G401 (cell line): ENCODE measurements at regions not wholly inside any gene's neighbourhood (a gene's known extent, or its start where the extent isn't known, plus 50 kb on each side); places are given as distances from the start of the nearest gene placed in this dataset.
"Not testable (repeated sequence)": the region's sequence is repeated elsewhere in the genome, so short reads cannot be mapped to it uniquely, and the experiment has no call there.

ENCODE experiments used
- DNase-seq: peaks from one replicate; pipeline ENCODE4 v3.0.0-alpha.2; 2015; ENCODE audit warnings: low spot score
- in situ Hi-C: cut with HindIII; loops from 2 replicates; pipeline ENCODE4 v1.10.0; 2016; ENCODE audit warnings: low sequenced_read_pairs, mixed read lengths

DNA sequence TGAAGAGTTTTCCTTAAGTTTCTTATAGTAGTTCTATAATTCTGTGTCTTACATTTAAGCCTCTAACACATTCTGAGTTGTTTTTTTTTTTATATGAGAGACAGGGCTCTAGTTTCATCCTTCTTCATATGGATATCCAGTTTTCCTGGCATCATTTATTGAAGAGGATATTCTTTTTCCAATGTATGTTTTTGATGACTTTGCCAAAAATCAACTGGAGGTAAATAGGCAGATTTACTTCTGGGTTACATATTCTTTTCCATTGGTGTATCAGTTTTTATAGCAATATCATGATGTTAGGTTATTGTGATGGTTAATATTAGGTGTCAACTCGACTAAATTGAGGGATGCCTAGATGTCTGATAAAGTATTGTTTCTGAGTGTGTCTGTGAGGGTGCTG is 650.7 kb upstream of the GRID2 start:
- in situ Hi-C loops = no loop called here
- DNase-seq = no peak

DNA sequence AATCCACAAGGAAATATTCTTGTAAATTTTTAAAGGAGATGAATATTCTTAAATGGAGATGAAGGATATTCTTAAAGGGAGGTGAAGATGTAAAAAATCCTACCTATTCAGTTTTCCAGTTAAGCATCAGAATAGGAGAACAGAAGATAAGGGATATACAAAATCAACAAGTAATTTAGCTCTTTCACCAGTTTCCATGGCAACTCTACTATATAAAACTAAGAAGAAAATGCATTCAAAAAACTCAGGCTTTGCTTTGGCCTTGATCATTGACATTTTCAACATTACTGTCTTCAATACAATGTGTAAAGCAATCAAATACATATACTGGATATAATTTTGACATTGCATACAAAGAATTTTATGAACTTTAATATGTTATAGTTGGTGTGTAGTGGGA is 622.7 kb upstream of the GRID2 start:
- no peak for DNase-seq
- in situ Hi-C loops = no loop called here

DNA sequence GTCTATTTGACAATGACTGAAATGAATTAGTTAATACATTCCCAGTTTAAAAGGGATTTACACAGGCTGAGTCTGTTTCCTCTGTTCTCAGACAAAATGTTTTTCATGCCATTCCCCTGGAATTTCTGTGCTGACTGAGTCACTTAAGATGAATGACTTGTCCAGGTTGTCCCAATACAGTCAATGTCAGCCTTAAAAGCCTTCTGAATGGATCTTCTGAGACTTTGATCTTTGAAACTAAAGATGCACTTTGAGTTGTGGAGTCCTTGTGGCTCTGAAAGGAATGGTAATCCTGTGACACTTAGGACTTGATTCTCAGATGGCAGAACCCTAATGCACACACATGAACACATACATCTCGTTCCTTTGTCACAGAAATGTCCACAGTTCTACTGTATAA is 622.2 kb upstream of the GRID2 start:
- in situ Hi-C loops = no loop called here
- no peak for DNase-seq

DNA sequence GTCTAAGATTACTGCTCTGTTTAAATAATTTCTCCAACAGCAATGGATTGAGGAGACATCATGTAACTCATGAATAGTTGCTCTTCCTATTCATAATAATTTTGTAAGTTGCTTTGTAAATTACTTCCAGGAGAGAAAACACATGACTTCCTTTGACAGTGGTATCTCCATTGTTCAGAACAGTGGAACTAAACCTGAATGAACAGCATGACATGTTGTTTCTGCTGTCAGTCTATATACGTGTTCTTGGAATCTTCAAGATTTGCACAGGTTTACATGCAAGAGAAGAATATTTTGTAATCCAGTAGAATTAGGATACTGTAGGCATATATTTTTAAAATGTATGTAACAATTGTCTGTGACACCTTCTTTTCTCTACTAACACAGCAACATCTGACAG is 618.8 kb upstream of the GRID2 start:
- in situ Hi-C loops = no loop called here

DNA sequence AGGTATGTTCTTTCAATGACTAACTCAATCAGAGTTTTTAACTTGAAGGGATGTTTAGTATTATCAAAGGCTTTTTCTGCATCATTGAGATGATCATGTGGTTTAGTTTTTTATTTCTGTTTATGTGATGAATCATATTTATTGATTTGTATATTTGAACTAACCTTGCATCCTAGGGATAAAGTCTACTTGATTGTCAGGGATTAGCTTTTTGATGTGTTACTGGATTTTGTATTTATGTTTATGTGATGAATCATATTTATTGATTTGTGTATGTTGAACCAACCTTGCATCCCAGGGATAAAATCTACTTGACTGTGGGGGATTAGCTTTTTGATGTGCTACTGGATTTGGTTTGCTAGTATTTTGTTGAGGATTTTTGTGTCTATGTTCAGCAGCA is 615.4 kb upstream of the GRID2 start:
- in situ Hi-C loops = no loop called here
- no peak for DNase-seq

More for the DNA sequence above, 618.8 kb upstream of the GRID2 start:
- no peak for DNase-seq

DNA sequence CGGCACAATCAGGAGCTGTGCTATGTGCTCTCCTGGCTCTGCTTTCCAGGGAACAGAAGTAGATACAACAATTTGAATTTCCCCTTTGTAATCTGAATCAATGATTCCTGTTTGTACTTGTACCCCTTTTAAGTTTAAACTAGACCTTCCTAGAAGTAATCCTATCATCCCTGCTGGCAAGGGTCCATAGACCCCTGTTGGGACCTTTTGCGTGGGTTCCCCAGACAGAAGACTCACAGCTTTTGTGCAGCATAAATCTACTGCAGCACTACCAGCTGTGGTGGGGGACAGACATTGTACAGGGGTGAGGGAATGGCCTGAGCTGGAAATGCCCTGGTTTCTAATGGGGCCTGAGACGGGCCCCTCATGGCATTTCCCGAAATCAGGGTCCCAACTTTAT is 604.1 kb upstream of the GRID2 start:
- in situ Hi-C loops, DNase-seq: not testable (repeated sequence)

DNA sequence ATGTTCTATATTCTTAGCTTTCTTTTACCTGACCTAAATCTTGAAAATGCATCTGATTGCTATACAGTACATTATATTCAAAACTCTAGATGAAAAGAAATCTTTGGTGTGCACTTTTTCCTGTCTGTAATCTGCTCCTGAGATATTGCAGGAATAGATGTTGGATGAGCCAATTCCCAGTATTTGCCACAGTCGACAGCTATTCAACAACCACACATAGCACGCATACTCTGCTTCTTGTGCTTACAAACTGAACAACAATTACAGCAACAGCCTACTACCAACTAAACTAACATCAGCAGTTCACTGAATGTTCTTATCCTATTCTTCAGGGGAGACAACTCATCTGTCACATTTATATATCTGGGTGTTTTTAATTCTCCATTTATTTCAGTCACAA is 573.9 kb upstream of the GRID2 start:
- no peak for DNase-seq
- in situ Hi-C loops = no loop called here

DNA sequence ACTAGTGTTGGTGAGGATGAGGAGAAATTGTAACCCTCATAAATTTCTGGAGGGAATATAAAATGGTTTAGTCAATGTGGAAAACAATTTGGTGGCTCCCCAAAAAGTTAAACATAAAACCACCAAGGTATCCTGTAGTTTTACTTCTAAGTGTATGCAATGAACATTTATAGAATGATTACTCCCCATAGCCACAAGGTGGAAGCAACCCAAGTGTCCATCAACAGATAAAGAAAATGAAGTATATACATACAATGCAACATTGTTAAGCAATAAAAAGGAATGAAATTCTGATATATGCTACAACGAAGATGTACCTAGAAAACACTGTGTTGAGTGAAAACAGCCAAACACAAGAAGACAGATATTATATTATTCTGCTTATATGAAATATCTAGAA is 569.1 kb upstream of the GRID2 start:
- in situ Hi-C loops = no loop called here
- DNase-seq = no peak

DNA sequence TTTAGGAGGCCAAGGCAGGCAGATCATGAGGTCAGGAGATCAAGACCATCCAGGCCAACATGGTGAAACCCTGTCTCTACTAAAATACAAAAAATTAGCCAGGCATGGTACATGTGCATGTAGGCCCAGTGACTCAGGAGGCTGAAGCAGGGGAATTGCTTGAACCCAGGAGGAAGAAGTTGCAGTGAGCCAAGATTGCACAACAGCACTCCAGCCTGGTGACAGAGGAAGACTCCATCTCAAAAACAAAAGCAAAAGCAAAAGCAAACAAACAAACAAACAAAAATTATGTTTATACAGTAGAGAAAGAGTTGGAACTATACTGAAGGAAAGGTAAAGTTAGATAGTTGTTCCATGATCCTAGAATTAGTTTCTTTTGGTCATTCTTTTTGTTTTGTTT is 564.9 kb upstream of the GRID2 start:
- DNase-seq, in situ Hi-C loops: not testable (repeated sequence)

DNA sequence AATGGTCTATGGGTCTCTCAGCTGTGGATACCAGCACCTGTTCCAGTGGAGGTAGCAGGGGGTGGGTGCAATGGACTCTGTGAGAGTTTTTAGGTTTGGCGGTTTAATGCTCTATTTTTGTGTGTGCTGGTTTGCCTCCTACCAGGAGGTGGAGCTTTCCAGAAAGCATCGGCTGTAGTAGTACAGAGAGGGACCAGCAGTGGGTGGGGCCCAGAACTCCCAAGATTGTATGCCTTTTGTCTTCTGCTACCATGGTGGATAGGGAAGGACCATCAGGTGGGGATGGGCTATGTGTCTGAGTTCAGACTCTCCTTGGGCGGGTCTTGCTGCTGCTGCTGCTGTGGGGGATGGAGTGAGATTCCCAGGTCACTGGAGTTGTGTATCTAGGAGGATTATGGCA is 557.2 kb upstream of the GRID2 start:
- in situ Hi-C loops = no loop called here
- no peak for DNase-seq

DNA sequence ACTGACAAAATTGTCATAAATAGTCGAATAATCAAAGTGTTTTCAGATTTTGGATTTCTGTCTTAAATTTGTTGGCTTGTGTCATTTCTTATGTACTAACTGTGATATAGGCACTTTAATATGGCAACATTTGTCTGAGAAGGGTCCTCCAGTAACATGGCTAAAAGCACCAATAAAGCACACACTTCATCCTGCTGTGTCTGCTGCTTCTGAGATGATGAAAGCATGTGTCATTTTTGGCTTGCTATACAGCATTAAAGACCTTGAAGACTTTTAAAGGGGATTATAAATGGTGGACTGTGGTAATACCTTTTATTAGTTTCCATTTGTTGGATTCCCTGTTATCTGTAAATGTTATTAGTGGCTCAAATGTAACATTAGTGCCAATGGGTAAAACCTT is 551.8 kb upstream of the GRID2 start:
- in situ Hi-C loops = no loop called here
- no peak for DNase-seq

DNA sequence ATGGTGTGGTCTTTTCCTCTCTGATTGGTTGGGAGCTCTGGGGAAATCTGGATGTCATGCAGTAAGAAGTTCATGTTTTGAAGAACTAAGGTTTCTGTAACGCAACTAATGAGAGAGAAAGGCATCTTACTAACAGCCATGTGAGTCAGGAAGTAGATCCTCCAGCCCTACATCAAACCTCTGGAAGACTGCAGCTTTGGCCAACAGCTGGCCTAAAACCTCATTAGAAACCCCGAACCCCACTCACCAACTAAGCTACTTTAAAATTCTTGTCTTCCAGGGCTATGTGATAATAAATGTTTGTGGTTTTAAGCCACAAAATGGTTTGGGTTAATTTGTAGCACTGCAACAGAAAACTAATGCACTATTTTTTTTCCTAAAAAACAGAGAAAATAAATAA is 549.0 kb upstream of the GRID2 start:
- in situ Hi-C loops = no loop called here
- DNase-seq = no peak

DNA sequence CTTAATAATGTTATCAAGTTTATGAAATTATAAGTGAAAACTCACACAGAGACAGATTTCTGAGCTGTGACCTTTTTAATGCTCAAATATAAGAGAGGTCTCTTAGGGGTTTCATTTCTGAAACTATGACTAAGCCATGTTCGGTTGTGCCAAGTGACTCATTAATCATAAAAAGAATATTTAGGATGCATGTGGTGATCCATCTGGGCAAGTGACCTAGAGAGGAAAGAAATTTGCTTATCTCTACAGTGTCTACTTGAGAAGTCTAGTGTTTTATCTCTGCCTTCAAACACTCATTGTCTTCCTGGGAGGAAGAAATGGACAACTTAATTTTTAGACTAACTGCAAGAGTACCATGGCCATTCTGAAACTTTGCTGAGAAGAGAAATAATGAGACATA is 545.3 kb upstream of the GRID2 start:
- in situ Hi-C loops = no loop called here
- DNase-seq = no peak

DNA sequence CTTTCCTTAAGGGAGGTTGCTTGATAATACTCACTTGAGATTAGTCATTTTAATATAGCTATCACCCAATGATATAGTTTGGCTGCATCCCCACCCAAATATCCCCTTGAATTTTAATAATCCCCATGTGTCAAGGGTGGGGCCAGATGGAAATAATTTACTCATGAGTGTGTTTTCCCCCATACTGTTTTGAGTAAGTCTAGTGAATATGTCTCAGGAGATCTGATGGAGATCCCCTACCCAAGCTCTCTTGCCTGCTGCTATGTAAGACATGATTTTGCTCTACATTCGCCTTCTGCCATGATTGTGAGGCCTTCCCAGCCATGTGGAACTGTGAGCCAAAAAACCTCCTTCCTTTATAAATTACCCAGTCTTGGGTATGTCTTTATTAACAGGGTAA is 539.7 kb upstream of the GRID2 start:
- in situ Hi-C loops = no loop called here
- DNase-seq = no peak

DNA sequence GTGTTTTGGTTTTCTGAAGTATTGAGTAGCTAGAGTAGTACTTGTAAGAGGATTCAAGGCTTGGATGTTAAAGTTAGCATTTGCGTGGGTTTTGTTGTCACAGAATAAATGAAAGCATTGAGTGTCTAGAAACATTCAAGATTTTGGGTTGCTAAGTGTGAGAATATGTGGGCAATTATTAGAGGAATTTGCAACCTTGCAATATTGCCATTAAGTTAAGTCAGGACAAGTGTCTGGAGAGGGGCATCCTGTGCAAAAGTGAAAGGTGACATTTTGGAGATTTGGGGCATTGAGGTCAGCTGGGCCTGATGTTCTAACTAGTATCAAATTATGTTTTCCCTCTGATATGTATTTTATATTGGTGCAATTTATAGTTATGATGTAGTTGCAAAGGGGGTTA is 533.9 kb upstream of the GRID2 start:
- DNase-seq = no peak
- in situ Hi-C loops = no loop called here

DNA sequence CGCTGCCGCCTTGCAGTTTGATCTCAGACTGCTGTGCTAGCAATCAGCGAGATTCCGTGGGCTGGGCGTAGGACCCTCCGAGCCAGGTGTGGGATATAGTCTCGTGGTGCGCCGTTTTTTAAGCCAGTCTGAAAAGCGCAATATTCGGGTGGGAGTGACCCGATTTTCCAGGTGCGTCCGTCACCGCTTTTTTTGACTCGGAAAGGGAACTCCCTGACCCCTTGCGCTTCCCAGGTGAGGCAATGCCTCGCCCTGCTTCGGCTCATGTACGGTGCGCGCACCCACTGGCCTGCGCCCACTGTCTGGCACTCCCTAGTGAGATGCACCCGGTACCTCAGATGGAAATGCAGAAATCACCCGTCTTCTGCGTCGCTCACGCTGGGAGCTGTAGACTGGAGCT is 512.1 kb upstream of the GRID2 start:
- DNase-seq, in situ Hi-C loops: not testable (repeated sequence)

DNA sequence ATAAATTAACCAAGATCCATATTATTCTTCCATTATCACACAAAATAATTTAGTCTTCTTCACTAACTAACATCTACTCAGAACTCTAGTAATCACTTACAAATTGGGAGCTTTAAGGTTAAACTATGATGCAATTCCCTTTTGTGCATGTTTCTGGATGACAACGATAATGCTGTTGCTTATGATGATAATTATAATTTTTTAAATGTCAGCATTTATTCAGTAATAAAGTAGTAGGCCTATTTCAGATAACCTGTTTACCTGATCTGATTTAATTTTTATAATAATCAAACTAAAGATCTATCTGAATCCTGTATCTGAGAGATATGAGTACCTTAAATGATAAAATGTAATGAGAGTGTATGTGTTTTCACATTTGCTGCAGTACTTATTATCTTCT is 507.8 kb upstream of the GRID2 start:
- in situ Hi-C loops = no loop called here
- DNase-seq = no peak

DNA sequence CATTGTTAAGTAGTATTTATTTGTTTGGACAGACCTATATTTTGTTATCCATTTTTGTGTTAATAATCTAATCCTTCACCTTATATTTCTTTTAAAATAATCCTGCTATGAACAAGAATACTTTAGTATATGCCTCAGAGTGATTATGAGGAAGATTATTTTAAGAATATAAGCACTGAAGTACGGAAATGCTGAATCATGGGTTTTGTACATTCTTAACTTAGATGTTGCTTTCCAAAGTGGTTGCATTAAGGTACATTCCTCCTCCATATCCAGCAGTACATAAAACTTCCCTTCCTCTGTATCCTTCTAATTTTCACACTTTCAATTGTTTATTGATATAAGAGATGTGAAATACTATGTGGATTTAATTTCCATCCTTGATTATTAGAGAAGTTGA is 491.4 kb upstream of the GRID2 start:
- no peak for DNase-seq
- in situ Hi-C loops = no loop called here

DNA sequence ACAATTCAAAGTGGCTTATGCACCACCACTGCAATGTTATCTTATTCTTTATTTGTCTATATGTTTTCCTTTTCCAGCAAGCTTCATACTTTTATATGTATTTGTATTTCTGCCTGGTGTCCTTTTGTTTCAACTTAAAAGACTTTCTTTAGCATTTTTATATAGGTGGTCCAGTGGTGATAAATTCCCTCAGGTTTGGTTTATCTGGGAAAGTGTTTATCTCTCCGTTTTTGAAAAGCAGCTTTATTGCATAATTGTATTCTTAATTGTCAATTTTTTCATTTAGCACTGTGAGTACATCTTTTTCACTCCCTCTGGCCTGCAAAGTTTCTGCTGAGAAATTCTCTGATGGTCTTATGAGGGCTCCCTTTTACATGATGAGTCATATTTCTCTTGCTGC is 479.0 kb upstream of the GRID2 start:
- no peak for DNase-seq
- in situ Hi-C loops = no loop called here

DNA sequence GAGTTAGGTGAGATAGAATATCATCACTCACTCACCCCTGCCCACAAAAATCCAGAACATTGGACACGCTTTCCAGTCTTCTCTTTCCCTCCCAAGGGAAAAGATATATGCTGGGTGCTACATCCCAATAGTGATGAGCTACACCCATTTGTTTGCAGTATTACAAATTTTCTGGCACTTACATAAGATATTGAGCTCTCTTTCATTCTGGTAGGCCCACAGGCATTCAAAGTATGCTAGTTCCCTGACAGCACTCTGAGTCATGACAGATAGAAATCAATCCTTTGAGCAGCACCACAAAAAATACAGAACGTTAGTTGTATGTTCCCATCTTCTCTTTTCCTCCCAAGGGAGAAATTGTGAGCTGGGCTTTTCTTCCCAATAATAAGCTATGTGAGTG is 477.6 kb upstream of the GRID2 start:
- in situ Hi-C loops = no loop called here
- no peak for DNase-seq

DNA sequence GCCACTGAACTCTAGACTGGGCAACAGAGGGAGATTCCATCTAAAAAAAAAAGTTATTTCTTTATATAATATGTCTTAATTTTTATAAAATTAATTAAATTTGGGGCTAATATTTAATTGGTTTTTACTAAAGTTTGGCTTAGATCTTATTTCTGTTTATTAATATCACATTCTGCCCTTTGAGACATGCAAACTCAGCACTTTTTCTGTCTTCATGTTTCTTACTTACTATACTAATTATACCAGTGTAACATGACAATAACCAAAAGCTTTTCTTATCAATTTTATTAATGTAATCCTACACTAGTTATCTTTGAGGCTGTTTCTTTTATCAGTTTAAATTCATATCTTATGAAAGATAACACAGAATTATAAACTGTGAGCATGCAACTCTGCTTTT is 475.9 kb upstream of the GRID2 start:
- in situ Hi-C loops = no loop called here
- no peak for DNase-seq

DNA sequence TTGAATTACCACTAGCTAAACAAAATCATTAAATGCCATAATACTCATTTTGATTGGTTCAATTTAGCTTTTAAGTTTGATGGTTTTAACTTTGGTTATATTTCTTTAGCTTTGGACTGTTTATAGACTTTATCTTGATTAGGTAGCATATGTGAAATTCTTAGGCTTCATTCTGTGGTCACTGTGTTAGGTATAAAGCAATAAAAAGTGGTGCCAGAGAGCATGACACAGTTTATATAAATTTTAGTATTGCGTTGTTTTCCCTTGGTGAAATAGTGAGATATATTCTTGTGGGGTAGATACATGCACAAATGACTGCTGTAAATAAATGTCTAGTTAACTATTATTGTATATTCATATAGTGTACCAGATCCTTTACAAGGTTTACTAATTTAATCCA is 474.2 kb upstream of the GRID2 start:
- in situ Hi-C loops = no loop called here
- no peak for DNase-seq
